ENCODE measurements at regions not wholly inside any gene's neighbourhood (a gene's known extent, or its start where the extent isn't known, plus 50 kb on each side); places are given as distances from the start of the nearest gene placed in this dataset.
"Not testable (repeated sequence)": the region's sequence is repeated elsewhere in the genome, so short reads cannot be mapped to it uniquely, and the experiment has no call there.

- DNase-seq, result no peak
Observed at GRCh38 chr11:34001557-34002064, 49.9 kb upstream of the CAPRIN1 start.

- DNase-seq, result no peak
Observed at GRCh38 chr11:33999393-33999792, 52.1 kb upstream of the CAPRIN1 start.

- no peak for DNase-seq
Observed at GRCh38 chr11:33997584-33998251, 53.8 kb upstream of the CAPRIN1 start.

- DNase-seq, result no peak
Observed at GRCh38 chr11:33996498-33997454, 54.8 kb upstream of the CAPRIN1 start.

- no peak for DNase-seq
Observed at GRCh38 chr11:33994937-33995336, 56.6 kb upstream of the CAPRIN1 start.

- DNase-seq, result not testable (repeated sequence)
Observed at GRCh38 chr11:33991136-33991535, 60.4 kb upstream of the CAPRIN1 start.

GRCh38 chr11:33990131-33990530, 61.4 kb upstream of the CAPRIN1 start:
- DNase-seq, result not testable (repeated sequence)

- no peak for DNase-seq
Observed at GRCh38 chr11:33989461-33989860, 62.1 kb upstream of the CAPRIN1 start.

GRCh38 chr11:33988586-33989370, 62.8 kb upstream of the CAPRIN1 start:
- no peak for DNase-seq

GRCh38 chr11:33987975-33988580, 63.5 kb upstream of the CAPRIN1 start:
- peak; percentile 1 for DNase-seq

- no peak for DNase-seq
Observed at GRCh38 chr11:33987545-33987944, 64.0 kb upstream of the CAPRIN1 start.

GRCh38 chr11:33986597-33987501, 64.7 kb upstream of the CAPRIN1 start:
- DNase-seq, result not testable (repeated sequence)

GRCh38 chr11:33984682-33985389, 66.7 kb upstream of the CAPRIN1 start:
- DNase-seq, result no peak

- no peak for DNase-seq
Observed at GRCh38 chr11:33982661-33983060, 68.9 kb upstream of the CAPRIN1 start.

- DNase-seq, result no peak
Observed at GRCh38 chr11:33980897-33981296, 70.6 kb upstream of the CAPRIN1 start.

GRCh38 chr11:33978376-33978775, 73.2 kb upstream of the CAPRIN1 start:
- no peak for DNase-seq

GRCh38 chr11:33977676-33978075, 73.9 kb upstream of the CAPRIN1 start:
- DNase-seq, result no peak

- DNase-seq, result no peak
Observed at GRCh38 chr11:33976495-33977199, 74.9 kb upstream of the CAPRIN1 start.

- DNase-seq, result no peak
Observed at GRCh38 chr11:33974804-33975203, 76.7 kb upstream of the CAPRIN1 start.

GRCh38 chr11:33971530-33971929, 79.7 kb upstream of the LMO2 start:
- not testable (repeated sequence) for DNase-seq

All from GF-D8 (cell line).